Gastroesophageal sphincter (tissue), 4 donors: ENCODE measurements at regions not wholly inside any gene's neighbourhood (a gene's known extent, or its start where the extent isn't known, plus 50 kb on each side); places are given as distances from the start of the nearest gene placed in this dataset.

Source experiments
- ATAC-seq: fragments of 150-250 bp; one replicate; pipeline ENCODE4 v1.9.1; 2016; ENCODE audit warnings: mild to moderate bottlenecking, moderate library complexity
- H3K27ac ChIP-seq, 4 donors: fragments of 200-600 bp; sonication (generic) in 3 of 4; 1 replicate in 3 of 4; 2 replicates in 1 of 4; pipeline ENCODE4 v1.5.1; 2016 to 2019
- H3K27me3 ChIP-seq: fragments of 200-600 bp; sonication (generic); one replicate; pipeline ENCODE4 v1.5.1; 2019
- H3K36me3 ChIP-seq, 2 donors: fragments of 200-600 bp; sonication (generic); one replicate each; pipeline ENCODE4 v1.5.1; 2019; ENCODE audit warnings: control low read depth in 1 of 2
- H3K4me1 ChIP-seq, 3 donors: fragments of 200-600 bp; sonication (generic); 1 replicate in 2 of 3; 2 replicates in 1 of 3; pipeline ENCODE4 v1.5.1; 2016 to 2019; ENCODE audit warnings: control low read depth in 2 of 3
- H3K4me3 ChIP-seq, 2 donors: fragments of 200-600 bp; sonication (generic); one replicate each; pipeline ENCODE4 v1.5.1; 2019; ENCODE audit warnings: mild to moderate bottlenecking in 1 of 2, moderate library complexity in 1 of 2
- H3K9me3 ChIP-seq, 3 donors: fragments of 200-600 bp; sonication (generic); one replicate each; pipeline ENCODE4 v1.5.1; 2017 to 2019; ENCODE audit warnings: control low read depth in 2 of 3
- CTCF ChIP-seq, 4 experiments: fragments of 200-600 bp in 2 of 4; fragments of 450-650 bp in 2 of 4; sonication (generic) in 1 of 4; IDR thresholded peaks; one replicate each; pipeline ENCODE4 v1.5.1; 2017 to 2019; ENCODE audit warnings: antibody characterized with exemption in 4 of 4, mild to moderate bottlenecking in 2 of 4, moderate library complexity in 2 of 4
- EP300 ChIP-seq: sonication (generic); formaldehyde crosslinking; IDR thresholded peaks from one replicate; pipeline ENCODE4 v1.6.1; 2017; ENCODE audit warnings: antibody characterized with exemption, mild to moderate bottlenecking
- POLR2A ChIP-seq, 2 donors: fragments of 450-650 bp; IDR thresholded peaks; one replicate each; pipeline ENCODE4 v1.6.1; 2017; ENCODE audit warnings: antibody characterized with exemption in 2 of 2, mild to moderate bottlenecking in 2 of 2, moderate library complexity in 1 of 2
- POLR2AphosphoS5 ChIP-seq: sonication (generic); formaldehyde crosslinking; IDR thresholded peaks from one replicate; pipeline ENCODE4 v1.6.1; 2017; ENCODE audit warnings: antibody characterized with exemption
- WGBS, 2 donors: methylation state at CpG; one replicate each; pipeline ENCODE4 v1.1.5; 2018; ENCODE audit warnings: low coverage in 1 of 2; 5-methylcytosine and 5-hydroxymethylcytosine counted together

- Histone ChIP-seq H3K36me3 (no peaks in the 10 kb centered on the region), H3K27me3 (no peaks in the 10 kb centered on the region), H3K4me1 (no peaks in the 10 kb centered on the region), H3K9me3 (no peaks in the 10 kb centered on the region), H3K4me3 (no peak overlapping the region), H3K27ac (no peak overlapping the region)
- no peak for TF ChIP-seq CTCF (IDR thresholded peaks at IDR 0.05)
- no peak for TF ChIP-seq EP300
- no peak for TF ChIP-seq POLR2A (IDR thresholded peaks at IDR 0.05)
- TF ChIP-seq POLR2AphosphoS5: no peak
- no peak for ATAC-seq
Measured at GRCh38 chrX:126985027-126985426, 165.5 kb downstream of the PRR32 start.

- TF ChIP-seq CTCF (IDR thresholded peaks at IDR 0.05) (no peak), POLR2A (IDR thresholded peaks at IDR 0.05) (no peak), POLR2AphosphoS5 (no peak), EP300 (no peak)
- Histone ChIP-seq H3K4me3 (no peak overlapping the region), H3K36me3 (no peaks in the 10 kb centered on the region), H3K27ac (no peak overlapping the region), H3K27me3 (no peaks in the 10 kb centered on the region), H3K9me3 (no peaks in the 10 kb centered on the region), H3K4me1 (no peaks in the 10 kb centered on the region)
- no peak for ATAC-seq
- 87% methylated on average over 3 of the region's 10 CpGs; no CpG with 5 or more reads in 1 of the 2 donors for WGBS, 2 donors
Measured at GRCh38 chrX:126985981-126986380, 166.5 kb downstream of the PRR32 start.

GRCh38 chrX:126994032-126994600, 174.6 kb downstream of the PRR32 start:
- WGBS, 2 donors: 53 to 60% methylated on average over 1 to 4 of the region's 4 CpGs
- no peak for ATAC-seq
- no peak for TF ChIP-seq POLR2A (IDR thresholded peaks at IDR 0.05)

GRCh38 chrX:127011629-127012028, 192.1 kb downstream of the PRR32 start:
- no peak for TF ChIP-seq POLR2AphosphoS5
- no peak for TF ChIP-seq EP300
- TF ChIP-seq CTCF (IDR thresholded peaks at IDR 0.05): no peak
- no peak for TF ChIP-seq POLR2A (IDR thresholded peaks at IDR 0.05)
- no peak for ATAC-seq
- H3K4me3 ChIP-seq: no peak overlapping the region
- 62 to 68% methylated on average over 2 of the region's 2 CpGs for WGBS, 2 donors
- no peaks in the 10 kb centered on the region for H3K4me1 ChIP-seq
- no peaks in the 10 kb centered on the region for H3K27me3 ChIP-seq
- H3K27ac ChIP-seq: no peak overlapping the region
- H3K9me3 ChIP-seq: no peaks in the 10 kb centered on the region
- H3K36me3 ChIP-seq: no peaks in the 10 kb centered on the region

More at GRCh38 chrX:126994032-126994600, 174.6 kb downstream of the PRR32 start:
- no peak overlapping the region for H3K4me3 ChIP-seq
- no peak overlapping the region for H3K27ac ChIP-seq
- H3K36me3 ChIP-seq: no peaks in the 10 kb centered on the region
- no peaks in the 10 kb centered on the region for H3K4me1 ChIP-seq
- H3K9me3 ChIP-seq: no peaks in the 10 kb centered on the region
- H3K27me3 ChIP-seq: no peaks in the 10 kb centered on the region

GRCh38 chrX:127025013-127025412, 205.5 kb downstream of the PRR32 start:
- no peaks in the 10 kb centered on the region for H3K4me1 ChIP-seq
- TF ChIP-seq EP300: no peak
- TF ChIP-seq POLR2A (IDR thresholded peaks at IDR 0.05): no peak
- no peak for TF ChIP-seq POLR2AphosphoS5
- TF ChIP-seq CTCF (IDR thresholded peaks at IDR 0.05): no peak
- no peaks in the 10 kb centered on the region for H3K36me3 ChIP-seq
- no peak for ATAC-seq
- WGBS, 2 donors: 83 to 90% methylated on average over 2 of the region's 2 CpGs
- no peak overlapping the region for H3K4me3 ChIP-seq
- H3K27ac ChIP-seq: no peak overlapping the region
- no peaks in the 10 kb centered on the region for H3K9me3 ChIP-seq
- H3K27me3 ChIP-seq: no peaks in the 10 kb centered on the region
